HUES48 (cell line): ENCODE measurements at regions not wholly inside any gene's neighbourhood (a gene's known extent, or its start where the extent isn't known, plus 50 kb on each side); places are given as distances from the start of the nearest gene placed in this dataset.
"Not testable (repeated sequence)": the region's sequence is repeated elsewhere in the genome, so short reads cannot be mapped to it uniquely, and the experiment has no call there.

Experiments
- H3K27ac ChIP-seq: one replicate; pipeline ENCODE4 v1.7.0; 2013; ENCODE audit warnings: low read depth, low read length, inconsistent platforms
- H3K27me3 ChIP-seq: 2 replicates; pipeline ENCODE4 v1.6.1; 2013; ENCODE audit warnings: mild to moderate bottlenecking, low read length; ENCODE audit not compliant: control insufficient read depth, insufficient read depth
- H3K36me3 ChIP-seq: 2 replicates; pipeline ENCODE4 v1.6.1; 2013; ENCODE audit warnings: low read length; ENCODE audit not compliant: control insufficient read depth, insufficient read depth
- H3K4me1 ChIP-seq: 2 replicates; pipeline ENCODE4 v1.6.1; 2013; ENCODE audit warnings: mild to moderate bottlenecking, low read length; ENCODE audit not compliant: control insufficient read depth, insufficient read depth
- H3K4me3 ChIP-seq: 2 replicates; pipeline ENCODE4 v1.5.1; 2013; ENCODE audit warnings: mild to moderate bottlenecking, low read depth, low read length
- H3K9ac ChIP-seq: 2 replicates; pipeline ENCODE4 v1.6.1; 2013; ENCODE audit warnings: mild to moderate bottlenecking, low read depth, low read length, moderate library complexity
- H3K9me3 ChIP-seq: 2 replicates; pipeline ENCODE4 v1.6.1; 2013; ENCODE audit warnings: low read length; ENCODE audit not compliant: control insufficient read depth, insufficient read depth

- Histone ChIP-seq H3K4me3 (no peak overlapping the region), H3K9me3 (no peaks in the 10 kb centered on the region), H3K4me1 (no peaks in the 10 kb centered on the region), H3K27me3 (no peaks in the 10 kb centered on the region), H3K36me3 (no peaks in the 10 kb centered on the region), H3K27ac (no peak overlapping the region), H3K9ac (no peak overlapping the region)
Observed at GRCh38 chr12:73991138-73991537, 546.5 kb upstream of the ATXN7L3B start.

DNA sequence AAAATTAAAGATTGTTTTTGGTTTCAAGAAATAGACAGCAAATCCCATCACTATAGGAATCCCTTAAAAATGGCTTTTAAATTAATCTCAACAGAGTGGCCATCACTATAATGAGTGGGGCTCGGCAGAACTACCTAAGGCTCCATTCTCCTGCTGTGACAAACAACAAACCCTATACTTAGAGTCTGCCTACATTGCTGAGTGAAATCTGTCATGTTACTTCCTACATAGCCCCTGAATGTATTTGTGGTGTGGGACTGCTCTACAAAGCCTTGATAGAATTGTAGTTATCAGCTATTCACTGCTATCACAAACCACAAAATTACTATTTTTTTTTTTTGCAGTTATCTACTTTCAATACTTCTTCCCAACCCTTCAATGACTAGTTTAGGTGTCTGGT, 538.7 kb upstream of the ATXN7L3B start:
- no peaks in the 10 kb centered on the region for H3K27me3 ChIP-seq
- no peaks in the 10 kb centered on the region for H3K36me3 ChIP-seq
- no peaks in the 10 kb centered on the region for H3K4me1 ChIP-seq
- H3K27ac ChIP-seq = no peak overlapping the region
- no peaks in the 10 kb centered on the region for H3K9me3 ChIP-seq
- H3K9ac ChIP-seq = no peak overlapping the region
- H3K4me3 ChIP-seq = no peak overlapping the region

- Histone ChIP-seq H3K27me3 (no peaks in the 10 kb centered on the region), H3K4me1 (peaks cover 8% of the 10 kb centered on the region), H3K27ac (no peak overlapping the region), H3K36me3 (no peaks in the 10 kb centered on the region), H3K9me3 (no peaks in the 10 kb centered on the region), H3K9ac (no peak overlapping the region), H3K4me3 (no peak overlapping the region)
Observed at GRCh38 chr12:74015118-74015517, 522.5 kb upstream of the ATXN7L3B start.

GRCh38 chr12:74016324-74016723, 521.3 kb upstream of the ATXN7L3B start:
- not testable (repeated sequence) for H3K4me3 ChIP-seq, H3K27me3 ChIP-seq, H3K4me1 ChIP-seq, H3K9me3 ChIP-seq, H3K27ac ChIP-seq, H3K36me3 ChIP-seq, H3K9ac ChIP-seq

DNA sequence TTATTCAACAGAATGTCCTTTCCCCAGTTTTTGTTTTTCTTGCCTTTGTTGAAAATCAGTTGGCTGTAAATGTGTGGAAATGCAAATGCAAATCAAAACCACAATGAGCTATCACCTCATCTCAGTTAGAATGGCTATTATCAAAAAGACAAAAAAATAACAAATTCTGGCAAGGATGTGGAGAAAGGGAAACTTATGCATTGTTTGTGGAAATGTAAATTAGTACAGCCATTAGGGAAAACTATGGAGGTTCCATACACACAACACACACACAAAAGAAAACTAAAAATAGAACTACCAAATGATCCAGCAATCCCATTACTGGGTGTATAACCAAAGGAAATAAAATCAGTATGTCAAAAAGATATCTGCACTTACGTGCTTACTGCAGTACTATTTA, 518.8 kb upstream of the ATXN7L3B start:
- Histone ChIP-seq H3K27me3 (no peaks in the 10 kb centered on the region), H3K4me1 (peaks cover 8% of the 10 kb centered on the region), H3K36me3 (no peaks in the 10 kb centered on the region), H3K9me3 (no peaks in the 10 kb centered on the region), H3K9ac (no peak overlapping the region), H3K27ac (no peak overlapping the region), H3K4me3 (no peak overlapping the region)

DNA sequence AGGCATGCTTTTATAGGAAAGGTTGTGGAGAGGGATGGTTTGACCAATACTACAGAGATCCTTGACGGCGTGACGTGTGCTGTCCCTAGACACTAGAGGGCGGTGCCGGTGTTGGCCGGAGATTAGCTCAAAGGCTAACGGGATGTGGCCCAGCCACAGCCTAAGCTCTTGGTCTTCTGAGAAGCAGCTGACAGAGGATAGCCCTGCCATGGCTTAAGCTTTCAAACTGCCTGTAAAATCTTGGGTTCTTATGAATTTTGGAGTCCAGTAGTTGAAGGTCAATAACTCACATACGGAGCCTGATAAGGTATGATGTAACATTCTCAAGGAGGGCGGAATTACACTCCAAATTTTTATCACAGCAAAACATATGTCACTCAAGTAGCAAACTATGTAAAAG, 515.7 kb upstream of the ATXN7L3B start:
- peaks cover 8% of the 10 kb centered on the region for H3K4me1 ChIP-seq

GRCh38 chr12:74031045-74031444, 506.6 kb upstream of the ATXN7L3B start:
- no peak overlapping the region for H3K27ac ChIP-seq
- no peaks in the 10 kb centered on the region for H3K27me3 ChIP-seq
- H3K4me3 ChIP-seq = no peak overlapping the region
- H3K4me1 ChIP-seq = no peaks in the 10 kb centered on the region
- H3K9ac ChIP-seq = no peak overlapping the region
- H3K9me3 ChIP-seq = no peaks in the 10 kb centered on the region
- no peaks in the 10 kb centered on the region for H3K36me3 ChIP-seq

More for the DNA sequence above, 515.7 kb upstream of the ATXN7L3B start:
- Histone ChIP-seq H3K4me3 (no peak overlapping the region), H3K36me3 (no peaks in the 10 kb centered on the region), H3K27me3 (no peaks in the 10 kb centered on the region), H3K27ac (no peak overlapping the region), H3K9me3 (no peaks in the 10 kb centered on the region), H3K9ac (no peak overlapping the region)

GRCh38 chr12:74033531-74033930, 504.1 kb upstream of the ATXN7L3B start:
- no peak overlapping the region for H3K27ac ChIP-seq
- H3K4me3 ChIP-seq = no peak overlapping the region
- H3K9ac ChIP-seq = no peak overlapping the region
- no peaks in the 10 kb centered on the region for H3K4me1 ChIP-seq
- no peaks in the 10 kb centered on the region for H3K9me3 ChIP-seq
- no peaks in the 10 kb centered on the region for H3K27me3 ChIP-seq
- no peaks in the 10 kb centered on the region for H3K36me3 ChIP-seq

GRCh38 chr12:74039138-74039537, 498.5 kb upstream of the ATXN7L3B start:
- H3K9me3 ChIP-seq, H3K36me3 ChIP-seq, H3K27me3 ChIP-seq, H3K9ac ChIP-seq, H3K4me1 ChIP-seq, H3K27ac ChIP-seq, H3K4me3 ChIP-seq: not testable (repeated sequence)

GRCh38 chr12:74043343-74043742, 494.3 kb upstream of the ATXN7L3B start:
- Histone ChIP-seq H3K9ac (no peak overlapping the region), H3K27ac (no peak overlapping the region)

DNA sequence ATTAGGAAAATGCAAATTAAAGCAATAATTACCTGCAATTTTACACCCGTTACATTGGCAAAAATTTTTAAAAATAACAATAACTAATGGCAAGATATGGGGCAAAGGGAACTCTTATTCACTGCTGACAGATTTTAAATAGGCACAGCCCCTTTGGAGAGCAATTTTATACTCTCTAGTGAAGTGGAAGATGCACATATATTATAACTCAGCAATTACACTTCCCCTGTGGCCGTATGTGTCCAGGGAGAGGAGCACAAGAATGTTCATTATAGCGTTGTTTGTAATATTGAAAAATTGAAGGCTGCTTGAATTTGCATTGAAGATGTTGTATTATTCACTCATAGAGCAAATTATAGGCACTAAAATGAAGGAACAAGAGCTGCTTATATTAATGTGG, 488.3 kb upstream of the ATXN7L3B start:
- Histone ChIP-seq H3K4me3 (no peak overlapping the region), H3K4me1 (peaks cover 17% of the 10 kb centered on the region)

More at GRCh38 chr12:74043343-74043742, 494.3 kb upstream of the ATXN7L3B start:
- no peaks in the 10 kb centered on the region for H3K9me3 ChIP-seq
- no peaks in the 10 kb centered on the region for H3K4me1 ChIP-seq
- H3K36me3 ChIP-seq = no peaks in the 10 kb centered on the region
- no peaks in the 10 kb centered on the region for H3K27me3 ChIP-seq
- no peak overlapping the region for H3K4me3 ChIP-seq

GRCh38 chr12:74051848-74052247, 485.8 kb upstream of the ATXN7L3B start:
- H3K9ac ChIP-seq = no peak overlapping the region
- no peaks in the 10 kb centered on the region for H3K36me3 ChIP-seq
- H3K27ac ChIP-seq = no peak overlapping the region
- no peak overlapping the region for H3K4me3 ChIP-seq
- no peaks in the 10 kb centered on the region for H3K27me3 ChIP-seq
- peaks cover 17% of the 10 kb centered on the region for H3K4me1 ChIP-seq
- H3K9me3 ChIP-seq = no peaks in the 10 kb centered on the region

More for the DNA sequence above, 488.3 kb upstream of the ATXN7L3B start:
- Histone ChIP-seq H3K27ac (no peak overlapping the region), H3K36me3 (no peaks in the 10 kb centered on the region), H3K9ac (no peak overlapping the region), H3K9me3 (no peaks in the 10 kb centered on the region), H3K27me3 (no peaks in the 10 kb centered on the region)
